ENCODE measurements at regions not wholly inside any gene's neighbourhood (a gene's known extent, or its start where the extent isn't known, plus 50 kb on each side); places are given as distances from the start of the nearest gene placed in this dataset.
"Not testable (repeated sequence)": the region's sequence is repeated elsewhere in the genome, so short reads cannot be mapped to it uniquely, and the experiment has no call there.

GRCh38 chr22:22117864-22118544 is 126.6 kb upstream of the VPREB1 start:
- DNase-seq: not testable (repeated sequence)

- not testable (repeated sequence) for DNase-seq
These were observed 127.4 kb upstream of the VPREB1 start for GRCh38 chr22:22116997-22117770.

GRCh38 chr22:22113701-22114100 is 130.9 kb upstream of the VPREB1 start:
- DNase-seq: no peak

DNA sequence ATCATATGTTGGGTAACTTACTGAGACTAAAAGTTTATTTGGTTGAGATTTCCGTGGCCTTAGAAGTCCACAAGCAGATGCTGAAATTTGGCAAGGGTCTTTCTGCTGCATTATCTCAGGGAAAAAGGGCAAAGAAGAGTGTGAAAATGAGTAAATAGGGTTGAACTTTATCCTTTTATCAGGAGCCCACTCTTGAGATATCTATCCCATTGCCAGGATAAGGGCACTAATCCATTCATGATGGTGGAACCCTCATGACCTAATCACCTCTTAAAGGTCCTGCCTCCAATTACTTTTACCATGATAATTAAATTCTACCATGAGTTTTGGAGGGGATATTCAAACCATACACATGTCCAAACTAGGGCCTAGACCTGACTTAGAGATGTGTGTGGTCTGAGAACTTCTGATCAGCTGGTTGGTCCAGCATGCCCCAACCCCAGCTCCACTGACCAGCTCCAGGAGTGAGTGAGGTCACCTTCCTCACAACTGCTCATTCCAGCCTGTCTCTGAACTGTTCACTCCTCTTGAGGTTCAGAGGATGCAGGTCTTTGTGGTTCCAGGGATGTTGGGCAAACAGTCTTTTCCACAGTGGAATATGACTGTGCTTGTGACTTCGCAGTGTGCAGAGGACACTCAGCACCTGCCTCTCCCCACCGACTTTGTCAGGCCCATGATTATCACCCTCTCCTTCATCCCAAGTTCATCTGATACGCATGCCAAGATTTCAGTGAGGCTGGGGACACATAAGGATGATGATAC is 130.1 kb upstream of the TOP3B start:
- no peak for DNase-seq

- DNase-seq: no peak
These were observed 129.4 kb upstream of the TOP3B start for GRCh38 chr22:22111983-22112382.

- DNase-seq: no peak
These were observed 128.7 kb upstream of the TOP3B start for GRCh38 chr22:22111267-22111751.

DNA sequence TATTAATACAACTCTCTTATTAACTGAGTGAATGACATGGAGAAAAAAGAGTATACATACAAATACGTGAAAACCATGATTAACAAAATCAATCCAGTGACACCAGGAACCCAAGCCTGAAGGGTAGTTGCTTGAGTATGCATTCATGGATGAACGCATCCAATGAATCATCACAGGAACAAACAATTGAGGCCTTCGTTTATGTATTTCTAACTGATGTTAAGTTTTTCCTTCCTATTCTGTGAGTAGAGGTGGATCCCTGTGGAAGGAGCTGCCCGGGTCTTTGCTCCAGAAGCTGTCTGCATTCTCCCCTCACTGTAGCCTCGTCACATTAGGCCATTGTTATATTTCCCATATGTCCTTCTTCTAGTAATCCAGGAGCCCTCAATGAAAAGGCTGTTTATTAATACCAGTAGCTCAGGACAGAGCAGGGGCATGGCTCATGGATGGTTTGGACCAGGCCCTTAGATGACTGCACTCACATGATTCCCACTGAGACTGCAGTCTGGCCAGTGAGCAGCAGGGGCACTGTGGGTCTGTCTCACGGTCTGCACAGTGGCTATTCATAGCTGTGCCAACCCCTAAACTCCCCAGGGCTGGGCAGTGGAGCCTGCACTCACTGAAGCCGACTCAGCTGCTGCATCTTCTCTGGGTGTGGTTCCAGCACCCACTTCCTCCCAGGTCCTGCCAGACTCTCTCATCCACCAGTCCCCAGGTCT is 128.1 kb upstream of the TOP3B start:
- DNase-seq: no peak

GRCh38 chr22:22109693-22110466 is 127.3 kb upstream of the TOP3B start:
- DNase-seq: no peak

DNA sequence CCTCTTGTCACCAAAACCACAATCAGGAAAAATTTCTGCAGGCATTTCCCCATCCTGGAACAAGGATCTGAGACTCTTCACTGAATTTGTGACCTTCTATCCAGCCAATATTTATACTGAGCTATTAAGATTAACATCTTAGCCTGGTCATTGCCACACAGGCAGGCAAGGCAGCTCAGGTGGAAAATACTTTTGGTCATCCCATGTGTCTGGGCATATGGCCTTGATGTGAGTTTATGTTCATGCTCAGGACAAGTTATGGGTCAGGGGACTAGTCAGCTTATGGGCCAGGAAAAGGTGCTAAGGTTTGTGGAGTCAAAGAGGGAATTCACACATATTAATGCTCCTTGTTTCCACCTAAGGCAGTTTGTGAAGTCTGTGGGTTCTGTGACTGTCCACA is 124.3 kb upstream of the TOP3B start:
- no peak for DNase-seq

GRCh38 chr22:22105364-22105763 is 122.8 kb upstream of the TOP3B start:
- DNase-seq: no peak

DNA sequence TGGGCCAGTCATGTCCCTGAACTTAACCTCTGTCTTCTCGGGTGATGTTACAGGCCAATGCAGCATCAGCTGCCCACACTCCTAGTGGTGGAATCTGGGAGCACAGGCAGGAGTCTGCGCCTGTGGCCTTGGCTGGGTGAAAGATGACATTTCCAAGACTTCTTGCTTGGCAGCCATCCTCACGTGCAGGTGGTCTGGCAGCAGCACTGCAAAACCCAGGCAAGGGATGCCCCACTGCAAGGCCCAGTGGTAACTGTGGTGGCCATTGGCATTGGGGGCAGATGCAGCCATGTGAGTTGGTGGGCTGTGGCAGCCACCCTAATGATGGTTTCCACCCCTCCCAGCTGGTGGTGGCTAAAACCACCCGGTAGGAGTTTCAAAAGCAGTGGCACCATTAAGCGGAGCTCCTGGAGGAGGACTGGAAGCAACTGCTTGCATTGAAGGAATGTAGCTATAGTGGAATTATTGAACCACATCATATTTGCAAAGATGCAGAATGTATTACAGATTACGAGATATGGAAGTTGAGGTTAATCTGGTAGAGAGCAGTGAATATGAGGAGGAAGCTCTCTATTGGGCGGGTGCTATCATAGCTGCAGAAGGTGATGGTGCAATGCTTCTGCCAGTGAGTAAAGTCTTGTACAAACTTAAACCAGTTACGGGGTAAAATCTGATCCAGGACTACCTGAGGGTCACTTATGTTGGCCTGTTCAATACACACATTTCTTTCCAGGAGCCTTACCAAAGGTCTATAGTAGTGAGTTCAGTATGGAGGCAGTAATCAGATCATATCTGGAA is 120.7 kb upstream of the TOP3B start:
- no peak for DNase-seq

GRCh38 chr22:22099833-22100812 is 117.5 kb upstream of the TOP3B start:
- no peak for DNase-seq

DNA sequence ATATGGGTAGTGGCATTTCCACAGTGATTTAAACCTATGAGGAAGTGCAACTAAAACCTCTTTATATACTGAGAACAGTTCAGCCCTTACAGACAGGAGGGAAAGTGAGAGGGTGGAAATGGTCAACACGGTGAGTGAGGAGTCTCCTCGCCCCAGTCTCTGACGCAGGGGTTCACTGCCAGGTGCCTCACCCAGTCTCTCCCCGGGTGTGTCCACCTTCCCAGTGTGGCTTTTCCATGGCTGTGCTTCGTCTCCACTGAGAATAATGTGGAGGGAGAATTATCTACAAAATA is 116.6 kb upstream of the TOP3B start:
- DNase-seq: no peak

- no peak for DNase-seq
These were observed 116.0 kb upstream of the TOP3B start for GRCh38 chr22:22098457-22099193.

DNA sequence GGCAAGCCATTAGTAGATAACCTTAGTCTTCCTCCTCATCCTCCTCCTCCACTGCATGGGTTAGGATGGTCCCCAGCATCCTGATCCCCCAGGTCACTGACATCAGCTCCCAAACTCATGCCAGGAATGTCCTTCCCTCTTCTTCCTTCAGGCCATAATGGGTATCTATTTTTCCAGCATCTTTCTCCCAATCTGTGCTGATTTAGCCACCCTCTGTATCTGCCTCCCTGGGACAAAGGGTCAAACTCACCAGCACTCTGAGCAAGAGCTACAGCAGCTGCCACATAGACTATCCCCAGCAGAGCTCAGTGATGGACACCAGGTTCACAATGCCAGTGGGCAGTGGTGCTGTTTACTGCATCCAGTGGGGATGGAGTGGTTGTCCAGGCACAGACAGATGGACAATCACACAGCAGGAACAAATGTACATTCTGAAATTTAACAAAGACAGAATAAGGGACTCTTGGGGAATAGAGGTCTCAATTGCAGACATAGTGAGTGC is 115.2 kb upstream of the TOP3B start:
- DNase-seq: no peak

DNA sequence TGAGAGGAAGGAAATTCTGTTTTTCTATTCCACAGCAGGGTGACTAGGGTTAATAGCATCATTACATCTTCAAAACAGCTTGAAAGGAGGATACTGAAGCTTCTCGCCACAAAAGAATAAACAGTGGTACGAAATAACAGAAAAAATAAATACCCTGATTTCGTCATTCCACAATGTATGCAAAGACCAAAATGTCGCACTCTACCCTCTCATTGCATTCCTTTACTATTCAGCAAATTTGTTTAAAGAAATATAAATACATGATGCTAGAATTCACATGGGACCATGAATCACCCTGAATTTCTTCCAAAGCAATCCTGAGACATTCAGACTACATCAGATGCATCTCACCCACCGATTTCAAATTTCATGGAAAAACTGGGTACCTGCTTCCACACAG is 112.3 kb upstream of the TOP3B start:
- DNase-seq: no peak

DNA sequence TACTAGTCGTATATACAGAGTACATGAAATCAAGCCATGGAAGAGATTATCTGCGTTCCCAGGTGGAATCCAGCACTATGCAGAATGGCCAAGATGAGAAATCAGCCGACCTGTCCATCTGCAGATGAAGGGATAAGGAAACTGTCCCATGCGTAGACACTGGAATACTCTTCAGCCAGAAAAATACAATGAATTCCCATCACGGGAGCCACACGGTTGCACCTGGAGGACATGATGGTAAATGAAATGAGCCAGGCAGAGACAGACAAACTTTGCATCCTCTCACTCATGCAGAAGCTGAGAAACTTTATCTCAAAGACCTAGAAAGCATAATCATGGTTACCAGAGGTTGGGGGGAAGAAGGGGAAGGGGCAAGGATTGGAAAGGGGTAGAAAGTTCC is 111.9 kb upstream of the TOP3B start:
- DNase-seq: no peak

DNA sequence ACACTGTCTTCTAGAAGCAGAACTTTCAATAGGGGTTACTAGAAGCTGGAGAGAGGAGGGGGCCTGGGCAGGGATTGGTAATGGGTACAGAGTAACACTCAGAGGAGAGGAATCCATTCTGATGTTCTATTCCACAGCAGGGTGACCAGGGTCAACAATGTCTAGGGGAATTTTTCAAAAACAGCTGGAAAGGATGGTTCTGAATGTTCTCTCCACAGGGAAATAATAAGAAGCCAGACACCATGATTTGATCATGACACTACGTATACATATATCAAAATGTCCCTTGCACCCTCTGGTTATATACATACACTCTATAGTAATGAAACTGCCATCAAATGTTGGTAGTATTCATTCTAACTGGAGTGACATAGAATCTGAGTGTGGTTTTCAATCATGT is 111.2 kb upstream of the TOP3B start:
- DNase-seq: no peak

- no peak for DNase-seq
These were observed 110.4 kb upstream of the TOP3B start for GRCh38 chr22:22092974-22093373.

All from activated T-cell treated with anti-CD3 and anti-CD28 coated beads for 4 hours (primary cell).